ENCODE measurements at regions not wholly inside any gene's neighbourhood (a gene's known extent, or its start where the extent isn't known, plus 50 kb on each side); places are given as distances from the start of the nearest gene placed in this dataset.
A peak's percentile ranks its signal among the peaks of the same experiment; 100 is the strongest.
"Not testable (repeated sequence)": the region's sequence is repeated elsewhere in the genome, so short reads cannot be mapped to it uniquely, and the experiment has no call there.

GRCh38 chr5:18630458-18631045 lies 996.3 kb downstream of the TAF11L14 start:
- no peak for DNase-seq

- no peak for DNase-seq
Observed at GRCh38 chr5:18652404-18653215, 1018.4 kb downstream of the TAF11L14 start.

GRCh38 chr5:18653216-18653752 lies 1019.0 kb downstream of the TAF11L14 start:
- DNase-seq: no peak

GRCh38 chr5:18660511-18660910 lies 1026.3 kb downstream of the TAF11L14 start:
- DNase-seq: no peak

- DNase-seq: no peak
Observed at GRCh38 chr5:18662231-18662630, 1028.0 kb downstream of the TAF11L14 start.

- not testable (repeated sequence) for DNase-seq
Observed at GRCh38 chr5:18674212-18674611, 1040.0 kb downstream of the TAF11L14 start.

GRCh38 chr5:18675041-18675440 lies 1040.8 kb downstream of the TAF11L14 start:
- no peak for DNase-seq

- no peak for DNase-seq
Observed at GRCh38 chr5:18686253-18686652, 1052.0 kb downstream of the TAF11L14 start.

- DNase-seq: no peak
Observed at GRCh38 chr5:18687429-18687828, 1053.2 kb downstream of the TAF11L14 start.

- DNase-seq: no peak
Observed at GRCh38 chr5:18699681-18700080, 1065.4 kb downstream of the TAF11L14 start.

GRCh38 chr5:18702821-18703220 lies 1068.6 kb downstream of the TAF11L14 start:
- DNase-seq: no peak

GRCh38 chr5:18712936-18713485 lies 1078.8 kb downstream of the TAF11L14 start:
- DNase-seq: no peak

- DNase-seq: no peak
Observed at GRCh38 chr5:18720002-18720401, 1085.7 kb downstream of the TAF11L14 start.

GRCh38 chr5:18732556-18733479 lies 1098.6 kb downstream of the TAF11L14 start:
- no peak for DNase-seq

GRCh38 chr5:18736051-18736398 lies 1101.8 kb downstream of the TAF11L14 start:
- DNase-seq: no peak

GRCh38 chr5:18736736-18737135 lies 1102.5 kb downstream of the TAF11L14 start:
- DNase-seq: not testable (repeated sequence)

- DNase-seq: no peak
Observed at GRCh38 chr5:18740301-18740700, 1106.0 kb downstream of the TAF11L14 start.

- DNase-seq: no peak
Observed at GRCh38 chr5:18742830-18743229, 1108.6 kb downstream of the TAF11L14 start.

- DNase-seq: no peak
Observed at GRCh38 chr5:18744441-18744840, 1110.2 kb downstream of the TAF11L14 start.

- DNase-seq: peak in 1 of 2 experiments; percentile 73
Observed at GRCh38 chr5:18745042-18745987, 1111.1 kb downstream of the TAF11L14 start.

GRCh38 chr5:18745988-18746615 lies 1111.8 kb downstream of the TAF11L14 start:
- DNase-seq: peak; percentile 29 to 61

Measured in NCI-H187 (cell line).